Neural cell (in vitro differentiated cells): ENCODE measurements at regions not wholly inside any gene's neighbourhood (a gene's known extent, or its start where the extent isn't known, plus 50 kb on each side); places are given as distances from the start of the nearest gene placed in this dataset.

ENCODE experiments used
- H2AFZ ChIP-seq: fragments of 200-600, 300-800 bp; sonication (generic), shearing (Covaris generic); 2 replicates; pipeline ENCODE4 v1.6.0; 2014; ENCODE audit warnings: low read depth, mild to moderate bottlenecking, antibody characterized with exemption, low read length, moderate library complexity
- H3F3A ChIP-seq: fragments of 200-600 bp; shearing (Covaris generic); 2 replicates; pipeline ENCODE4 v1.6.1; 2016; ENCODE audit warnings: mild to moderate bottlenecking, moderate library complexity, mixed read lengths, antibody characterized with exemption, low read length; ENCODE audit not compliant: insufficient read depth, poor library complexity, severe bottlenecking
- H3K27ac ChIP-seq: fragments of 200-600, 300-800 bp; sonication (generic), shearing (Covaris generic); 2 replicates; pipeline ENCODE4 v1.5.1; 2014; ENCODE audit warnings: mild to moderate bottlenecking, low read length, moderate library complexity
- H3K27me3 ChIP-seq: fragments of 300-800, 200-600 bp; sonication (generic), shearing (Covaris generic); 2 replicates; pipeline ENCODE4 v1.6.0; 2014; ENCODE audit warnings: mild to moderate bottlenecking, low read depth, low read length, moderate library complexity; ENCODE audit not compliant: insufficient read depth
- H3K36me3 ChIP-seq: fragments of 300-800, 200-600 bp; sonication (generic), shearing (Covaris generic); 2 replicates; pipeline ENCODE4 v1.5.1; 2014; ENCODE audit warnings: mild to moderate bottlenecking, antibody characterized with exemption, low read length, moderate library complexity; ENCODE audit not compliant: insufficient read depth
- H3K4me2 ChIP-seq: fragments of 300-800, 200-600 bp; sonication (generic), shearing (Covaris generic); 2 replicates; pipeline ENCODE4 v1.6.0; 2014; ENCODE audit warnings: mild to moderate bottlenecking, low read length
- H3K4me3 ChIP-seq: fragments of 300-800, 200-600 bp; sonication (generic), shearing (Covaris generic); 2 replicates; pipeline ENCODE4 v1.5.1; 2014; ENCODE audit warnings: mild to moderate bottlenecking, low read length, moderate library complexity
- H3K79me2 ChIP-seq: fragments of 200-600 bp; shearing (Covaris generic); replicated peaks from 2 replicates; pipeline ENCODE4 v1.6.0; 2014; ENCODE audit warnings: mild to moderate bottlenecking, low read length, moderate library complexity; ENCODE audit not compliant: insufficient read depth
- H3K9ac ChIP-seq: fragments of 300-800, 200-600 bp; sonication (generic), shearing (Covaris generic); 2 replicates; pipeline ENCODE4 v1.6.1; 2016; ENCODE audit warnings: mild to moderate bottlenecking, low read length, mixed read lengths
- H3K9me2 ChIP-seq: fragments of 200-600 bp; shearing (Covaris generic); 2 replicates; pipeline ENCODE4 v1.6.1; 2016; ENCODE audit warnings: mild to moderate bottlenecking, low read length, mixed read lengths; ENCODE audit not compliant: insufficient read depth
- H3K9me3 ChIP-seq: fragments of 200-600, 300-800 bp; sonication (generic), shearing (Covaris generic); 2 replicates; pipeline ENCODE4 v1.6.1; 2016; ENCODE audit warnings: mild to moderate bottlenecking, mixed run types, low read length, moderate library complexity, mixed read lengths
- H4K20me1 ChIP-seq: fragments of 200-600 bp; shearing (Covaris generic); 2 replicates; pipeline ENCODE4 v1.6.1; 2016; ENCODE audit warnings: mild to moderate bottlenecking, mixed run types; ENCODE audit not compliant: insufficient read depth
- EP300 ChIP-seq: fragments of 450-650 bp; conservative IDR thresholded peaks from 2 replicates; pipeline ENCODE4 v1.6.1; 2014; ENCODE audit warnings: antibody characterized with exemption, mild to moderate bottlenecking, moderate library complexity; ENCODE audit not compliant: poor library complexity, severe bottlenecking
- EZH2 ChIP-seq: fragments of 200-600, 300-800 bp; shearing (Covaris generic), sonication (generic); IDR thresholded peaks from 2 replicates; pipeline ENCODE4 v1.6.1; 2014; ENCODE audit warnings: antibody characterized with exemption, low read length, borderline replicate concordance, mild to moderate bottlenecking; ENCODE audit not compliant: insufficient read depth, poor library complexity, severe bottlenecking
- MXI1 ChIP-seq: fragments of 450-650 bp; conservative IDR thresholded peaks from 2 replicates; pipeline ENCODE4 v1.6.1; 2014; ENCODE audit warnings: antibody characterized with exemption, mild to moderate bottlenecking; ENCODE audit not compliant: poor library complexity, severe bottlenecking
- POLR2AphosphoS5 ChIP-seq: IDR thresholded peaks from 2 replicates; pipeline ENCODE4 v1.6.1; 2012
- RAD21 ChIP-seq: fragments of 450-650 bp; conservative IDR thresholded peaks from 2 replicates; pipeline ENCODE4 v1.6.1; 2014; ENCODE audit warnings: antibody characterized with exemption, mild to moderate bottlenecking, moderate library complexity
- REST ChIP-seq: IDR thresholded peaks from 2 replicates; pipeline ENCODE4 v1.6.1; 2012; ENCODE audit warnings: borderline replicate concordance
- SMC3 ChIP-seq: fragments of 450-650 bp; conservative IDR thresholded peaks from 2 replicates; pipeline ENCODE4 v1.6.1; 2014; ENCODE audit warnings: antibody characterized with exemption, mild to moderate bottlenecking, moderate library complexity; ENCODE audit not compliant: poor library complexity
- TAF1 ChIP-seq: IDR thresholded peaks from 2 replicates; pipeline ENCODE4 v1.6.1; 2012; ENCODE audit warnings: low read depth
- TF ChIP-seq, protein P1 (sequence below): fragments of 450-650 bp; IDR thresholded peaks from 2 replicates; pipeline ENCODE4 v1.5.1; 2014; ENCODE audit warnings: antibody characterized with exemption, mild to moderate bottlenecking, moderate library complexity; ENCODE audit not compliant: poor library complexity, severe bottlenecking

- H4K20me1 ChIP-seq, result no peaks in the 10 kb centered on the region
- no peaks in the 10 kb centered on the region for H3K36me3 ChIP-seq
- no peak overlapping the region for H3K9ac ChIP-seq
- no peaks in the 10 kb centered on the region for H3K27me3 ChIP-seq
- H2AFZ ChIP-seq, result no peak overlapping the region
- no peak overlapping the region for H3K4me3 ChIP-seq
- no peak overlapping the region for H3K27ac ChIP-seq
- no peak for TF ChIP-seq RAD21
- no peak for TF ChIP-seq TAF1
- TF ChIP-seq EZH2, result no peak
- TF ChIP-seq EP300, result no peak
- TF ChIP-seq MXI1, result no peak
- no peak for TF ChIP-seq REST
- no peak for TF ChIP-seq SMC3
- no peak for TF ChIP-seq POLR2AphosphoS5
- TF ChIP-seq, protein P1, sequence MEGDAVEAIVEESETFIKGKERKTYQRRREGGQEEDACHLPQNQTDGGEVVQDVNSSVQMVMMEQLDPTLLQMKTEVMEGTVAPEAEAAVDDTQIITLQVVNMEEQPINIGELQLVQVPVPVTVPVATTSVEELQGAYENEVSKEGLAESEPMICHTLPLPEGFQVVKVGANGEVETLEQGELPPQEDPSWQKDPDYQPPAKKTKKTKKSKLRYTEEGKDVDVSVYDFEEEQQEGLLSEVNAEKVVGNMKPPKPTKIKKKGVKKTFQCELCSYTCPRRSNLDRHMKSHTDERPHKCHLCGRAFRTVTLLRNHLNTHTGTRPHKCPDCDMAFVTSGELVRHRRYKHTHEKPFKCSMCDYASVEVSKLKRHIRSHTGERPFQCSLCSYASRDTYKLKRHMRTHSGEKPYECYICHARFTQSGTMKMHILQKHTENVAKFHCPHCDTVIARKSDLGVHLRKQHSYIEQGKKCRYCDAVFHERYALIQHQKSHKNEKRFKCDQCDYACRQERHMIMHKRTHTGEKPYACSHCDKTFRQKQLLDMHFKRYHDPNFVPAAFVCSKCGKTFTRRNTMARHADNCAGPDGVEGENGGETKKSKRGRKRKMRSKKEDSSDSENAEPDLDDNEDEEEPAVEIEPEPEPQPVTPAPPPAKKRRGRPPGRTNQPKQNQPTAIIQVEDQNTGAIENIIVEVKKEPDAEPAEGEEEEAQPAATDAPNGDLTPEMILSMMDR, result no peak
- no peaks in the 10 kb centered on the region for H3K9me2 ChIP-seq
- no peak overlapping the region for H3K4me2 ChIP-seq
- H3K79me2 ChIP-seq, result no peaks in the 10 kb centered on the region
- no peaks in the 10 kb centered on the region for H3F3A ChIP-seq
- H3K9me3 ChIP-seq, result no peaks in the 10 kb centered on the region
Measured at GRCh38 chr5:124065508-124065907, 553.5 kb downstream of the CSNK1G3 start.

DNA sequence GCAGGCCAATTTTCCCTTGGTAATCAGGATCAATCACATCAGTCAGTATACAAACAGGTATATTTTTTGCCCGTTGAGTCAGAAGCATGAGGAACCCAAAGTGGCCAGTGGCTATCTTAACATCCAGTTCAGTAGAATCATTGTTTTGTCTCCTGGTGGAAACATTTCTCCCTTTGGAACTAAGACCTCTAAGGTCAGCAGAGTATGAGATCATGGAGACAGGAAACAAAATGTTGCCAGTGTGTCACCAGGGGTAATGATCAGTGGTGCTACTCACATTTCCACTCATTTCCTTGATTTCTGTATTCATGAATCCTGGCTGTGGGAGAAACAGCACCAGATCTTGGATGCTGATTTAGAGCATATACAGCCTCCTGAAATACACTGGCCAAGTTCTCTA lies 553.0 kb downstream of the CSNK1G3 start:
- H3F3A ChIP-seq, result no peaks in the 10 kb centered on the region
- H3K79me2 ChIP-seq, result no peaks in the 10 kb centered on the region
- no peaks in the 10 kb centered on the region for H3K27me3 ChIP-seq
- H4K20me1 ChIP-seq, result no peaks in the 10 kb centered on the region
- no peak overlapping the region for H3K27ac ChIP-seq
- H3K4me3 ChIP-seq, result no peak overlapping the region
- H3K9me2 ChIP-seq, result no peaks in the 10 kb centered on the region
- H3K4me2 ChIP-seq, result no peak overlapping the region
- H3K36me3 ChIP-seq, result no peaks in the 10 kb centered on the region
- TF ChIP-seq, protein P1, result no peak
- TF ChIP-seq TAF1 (no peak), REST (no peak), EP300 (no peak), MXI1 (no peak), SMC3 (no peak), POLR2AphosphoS5 (no peak), RAD21 (no peak), EZH2 (no peak)
- H3K9ac ChIP-seq, result no peak overlapping the region
- H3K9me3 ChIP-seq, result no peaks in the 10 kb centered on the region
- no peak overlapping the region for H2AFZ ChIP-seq
